ENCODE measurements at regions not wholly inside any gene's neighbourhood (a gene's known extent, or its start where the extent isn't known, plus 50 kb on each side); places are given as distances from the start of the nearest gene placed in this dataset.

DNA sequence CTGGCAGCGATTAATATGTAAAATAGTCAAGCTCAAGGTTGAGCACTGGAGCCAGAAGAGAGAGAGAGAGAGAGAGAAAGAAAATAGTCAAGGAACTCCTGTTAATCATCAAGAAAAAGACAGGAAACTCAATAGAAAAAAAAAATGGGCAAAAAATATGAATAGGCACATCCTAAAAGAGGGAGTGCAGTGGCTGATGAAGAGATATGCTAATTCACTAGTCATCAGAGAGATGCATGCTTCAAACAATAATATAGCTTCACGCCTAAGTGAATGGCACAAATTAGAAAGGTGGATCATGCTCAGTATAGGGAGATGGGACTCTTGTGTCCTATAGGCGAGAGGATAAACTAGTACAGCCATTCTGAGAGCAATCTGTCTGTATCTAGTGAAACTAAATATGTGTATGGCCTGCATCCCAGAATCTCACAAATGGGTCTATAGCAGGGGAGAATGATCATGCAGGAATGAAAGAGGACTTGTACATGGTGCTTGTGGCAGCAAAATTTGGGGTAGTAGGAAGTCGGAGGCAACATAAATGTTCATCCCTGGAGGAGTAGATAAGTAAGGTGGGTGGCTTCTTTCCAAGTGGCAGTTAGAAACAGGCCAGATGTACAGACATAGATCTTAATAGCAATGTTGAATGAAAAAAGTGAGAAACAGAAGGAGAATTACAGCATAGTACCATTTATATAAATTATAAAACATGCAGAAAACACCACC, 176.8 kb downstream of the VEGFA start:
- no peak for DNase-seq

DNA sequence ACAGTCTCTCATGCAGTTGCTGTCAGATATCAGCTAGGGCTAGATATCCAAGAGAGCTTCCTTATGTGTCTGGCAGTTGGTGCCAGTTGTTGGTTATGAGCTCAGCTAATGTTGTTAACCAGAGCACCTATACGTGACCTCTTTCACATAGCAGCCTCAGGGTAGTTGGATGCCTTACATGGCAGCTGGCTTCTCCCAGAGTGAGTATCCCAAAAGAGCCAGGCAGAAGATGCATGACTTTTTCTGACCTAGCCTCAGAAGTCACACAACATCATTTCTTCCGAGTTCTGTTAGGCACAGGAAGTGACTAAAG, 175.7 kb downstream of the VEGFA start:
- no peak for DNase-seq

DNA sequence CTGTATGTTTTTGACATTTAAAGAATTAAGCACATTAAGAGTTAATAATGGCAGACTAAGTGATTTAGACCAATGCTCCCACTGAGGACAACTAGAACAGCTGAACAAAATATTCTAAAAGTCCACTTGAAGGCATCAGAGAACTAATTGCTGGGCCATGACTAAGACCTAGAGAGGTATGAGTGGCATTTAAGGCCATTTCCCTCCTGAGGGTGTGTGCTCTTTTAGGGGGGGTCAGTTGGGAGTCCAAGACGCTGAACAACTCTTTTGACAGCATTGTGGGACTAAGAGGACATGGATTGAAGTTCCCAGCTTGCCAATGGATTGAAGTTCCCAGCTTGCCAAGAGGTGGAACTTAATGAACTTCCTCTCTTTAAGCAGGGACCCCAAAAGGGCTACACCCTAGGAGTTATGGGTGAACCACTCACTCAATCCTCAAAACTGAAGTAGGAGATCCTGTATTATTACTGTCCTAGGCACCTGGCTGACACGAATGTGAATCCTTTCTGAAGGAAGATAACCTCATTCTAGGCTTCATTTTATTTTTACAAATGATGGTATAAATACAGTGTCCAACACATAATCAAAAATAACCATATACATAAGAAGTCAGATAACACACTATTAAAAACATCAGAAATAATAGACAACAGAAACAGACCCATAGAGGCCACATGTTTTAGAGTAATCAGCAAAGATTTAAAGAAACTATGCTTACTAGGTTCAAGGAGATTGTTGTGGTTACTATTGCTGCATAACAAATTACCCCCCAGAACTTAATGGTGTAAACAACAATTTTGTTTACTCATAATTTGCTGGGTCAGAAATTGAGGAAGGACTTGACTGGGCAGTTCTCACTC, 175.1 kb downstream of the VEGFA start:
- DNase-seq: no peak

DNA sequence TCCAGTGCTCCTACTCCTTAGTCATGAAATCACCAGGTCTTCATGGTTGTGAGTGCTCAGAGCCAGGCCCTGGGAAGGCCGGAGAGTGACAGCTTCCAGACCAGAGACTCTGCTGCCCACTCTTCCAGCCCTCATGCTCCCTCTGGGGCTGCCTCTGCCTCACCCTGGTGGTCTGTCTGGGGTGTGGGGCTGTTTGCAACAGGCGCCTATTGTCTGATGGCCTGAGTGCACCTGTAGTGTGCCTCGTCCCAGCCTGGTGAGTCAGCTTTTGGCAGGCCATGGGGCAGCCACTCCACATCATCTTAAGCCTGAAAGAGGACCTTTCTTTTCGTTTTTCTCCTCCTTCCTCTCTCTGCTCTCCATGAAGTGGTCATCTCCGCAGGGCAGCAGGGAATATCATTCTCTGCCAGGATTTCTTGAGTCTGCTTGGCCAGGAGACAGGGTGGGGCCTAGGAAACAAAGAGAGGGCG, 173.8 kb downstream of the VEGFA start:
- DNase-seq: no peak

DNA sequence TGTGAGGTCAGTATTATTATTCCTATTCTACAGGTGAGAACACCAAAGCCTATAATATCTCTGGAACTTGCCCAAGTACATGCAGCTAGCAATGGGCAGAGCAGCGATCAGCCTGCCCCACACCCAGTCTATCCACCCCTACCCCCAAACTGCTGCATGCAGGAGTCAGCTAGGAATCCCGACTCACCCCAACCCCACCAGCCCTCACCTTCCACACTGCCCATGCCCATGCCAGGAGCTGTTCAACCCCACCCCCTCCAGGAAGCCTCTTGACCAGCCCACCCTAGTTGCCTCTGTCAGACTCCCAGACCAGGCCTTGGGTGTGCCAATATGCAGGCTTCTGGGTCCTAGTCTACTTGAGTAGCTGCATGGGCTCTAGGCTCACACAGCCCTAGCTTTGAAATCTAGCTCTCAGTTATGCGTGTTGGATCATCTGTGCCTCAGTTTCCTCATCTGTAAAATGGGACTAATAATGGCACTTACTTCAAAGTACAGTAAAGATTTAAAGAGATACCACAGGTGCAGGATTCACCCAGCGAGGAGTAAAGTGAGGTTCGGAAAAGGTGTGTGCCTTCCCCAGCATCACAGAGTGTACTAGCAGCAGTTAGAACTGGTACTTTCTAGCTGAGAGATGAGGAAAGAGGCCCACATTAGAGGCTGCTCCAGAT, 173.2 kb downstream of the VEGFA start:
- DNase-seq: no peak

DNA sequence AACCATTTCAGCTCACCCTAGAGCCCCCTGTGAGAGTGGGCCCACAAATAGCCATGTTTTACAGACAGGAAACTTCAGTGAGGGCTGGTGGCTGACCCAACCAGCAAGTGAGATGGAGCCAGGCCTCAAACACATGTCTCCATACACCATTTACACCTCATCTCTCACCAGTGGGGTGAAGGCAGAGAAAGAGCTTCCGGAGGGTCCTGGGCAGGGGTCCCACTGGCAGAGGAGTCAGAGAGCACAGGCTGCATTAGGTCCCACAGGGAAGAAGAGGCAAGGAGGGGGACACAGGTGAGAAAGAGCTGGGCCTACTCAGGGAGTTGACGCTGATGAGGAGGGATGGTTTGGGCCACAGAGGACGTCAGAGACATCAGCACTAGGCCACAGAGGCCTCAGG, 172.6 kb downstream of the VEGFA start:
- DNase-seq: no peak

DNA sequence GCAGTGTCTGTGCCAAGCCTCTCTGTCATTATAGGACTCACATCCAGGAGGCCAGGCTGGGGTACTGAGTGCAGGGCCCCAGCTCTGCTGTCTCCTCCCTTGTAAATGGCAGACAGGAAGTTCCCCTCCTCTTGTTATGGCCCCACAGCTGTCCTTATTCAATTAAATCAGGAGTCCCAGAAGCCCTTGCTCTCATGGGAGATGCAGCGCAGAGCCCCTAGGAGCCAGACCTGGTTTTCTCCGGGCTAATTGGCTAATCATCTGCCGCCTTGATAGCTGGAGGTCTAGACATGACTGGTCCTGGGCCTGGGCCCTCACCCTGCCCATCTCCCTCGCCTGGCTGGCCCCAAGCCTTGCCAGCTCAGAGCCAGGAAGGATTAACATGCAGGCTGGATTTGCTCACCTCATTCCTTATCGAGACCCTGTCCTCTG, 172.0 kb downstream of the VEGFA start:
- no peak for DNase-seq

DNA sequence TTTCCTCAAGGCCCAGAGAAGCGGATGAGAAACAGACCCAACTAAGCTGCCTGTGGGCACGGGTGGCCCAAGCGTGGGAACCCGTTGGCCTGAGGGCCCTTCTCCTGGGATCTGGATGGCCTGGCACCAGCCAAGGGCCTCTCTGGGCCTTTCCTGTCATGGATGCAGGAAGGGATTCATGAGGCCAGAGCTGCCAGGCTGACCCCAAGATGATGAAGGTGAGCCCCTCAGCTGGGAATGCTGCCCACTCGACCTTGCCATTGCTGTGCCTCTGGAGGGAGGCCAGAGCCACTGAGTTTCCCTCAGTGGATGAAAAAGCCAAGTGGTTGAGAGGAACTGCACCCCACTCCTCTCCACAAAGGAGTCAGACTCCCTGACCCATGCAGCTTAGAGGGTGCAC, 171.2 kb downstream of the VEGFA start:
- no peak for DNase-seq

DNA sequence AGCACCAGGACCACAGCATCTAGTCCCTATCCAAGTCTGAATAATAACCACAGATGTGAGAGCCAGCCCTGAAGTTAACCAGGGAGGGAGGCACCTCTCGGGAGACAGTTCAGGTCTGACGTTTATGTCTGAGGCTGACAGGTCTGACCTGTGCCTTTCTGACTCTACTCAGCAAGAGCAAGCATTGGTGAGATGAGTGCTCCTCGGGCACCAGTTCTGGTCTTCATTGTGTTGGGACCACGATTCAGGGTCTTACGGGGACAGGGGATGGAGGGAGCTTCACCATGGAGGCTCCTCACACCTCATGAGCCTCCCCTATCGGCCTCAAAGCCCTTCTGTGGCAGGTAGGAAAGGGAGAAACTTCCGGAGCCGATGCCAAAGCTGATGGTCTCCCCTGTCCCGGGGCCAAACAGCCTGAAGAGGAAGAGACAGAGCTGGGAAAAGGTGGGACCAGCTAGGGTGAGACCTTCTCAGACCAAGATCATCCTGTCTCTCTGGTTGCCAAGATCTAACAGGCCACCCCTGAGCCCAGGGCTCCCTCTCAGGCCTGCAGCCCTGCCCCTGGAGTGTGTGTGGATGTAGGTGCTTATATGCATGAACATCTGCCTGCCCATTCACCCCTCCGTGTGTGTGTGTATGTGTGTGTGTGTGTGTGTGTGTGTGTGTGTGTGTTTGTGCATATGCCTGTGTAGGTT, 170.5 kb downstream of the VEGFA start:
- DNase-seq: no peak

DNA sequence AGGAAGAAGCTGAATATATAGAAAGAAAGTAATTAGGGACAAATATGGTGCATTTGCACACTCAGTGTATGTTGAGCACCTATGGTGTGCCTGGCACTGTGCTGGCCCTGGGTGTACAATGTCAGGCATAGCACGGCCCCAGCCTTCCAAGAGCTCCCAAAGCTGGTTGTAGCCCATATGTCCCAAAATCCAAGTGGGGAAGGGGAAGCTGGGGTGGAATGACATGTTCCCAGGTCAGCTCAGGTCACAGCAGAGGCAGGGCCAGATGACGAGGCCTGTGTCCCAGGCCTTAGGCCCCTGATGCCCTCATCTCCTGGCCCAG, 170.0 kb downstream of the VEGFA start:
- no peak for DNase-seq

DNA sequence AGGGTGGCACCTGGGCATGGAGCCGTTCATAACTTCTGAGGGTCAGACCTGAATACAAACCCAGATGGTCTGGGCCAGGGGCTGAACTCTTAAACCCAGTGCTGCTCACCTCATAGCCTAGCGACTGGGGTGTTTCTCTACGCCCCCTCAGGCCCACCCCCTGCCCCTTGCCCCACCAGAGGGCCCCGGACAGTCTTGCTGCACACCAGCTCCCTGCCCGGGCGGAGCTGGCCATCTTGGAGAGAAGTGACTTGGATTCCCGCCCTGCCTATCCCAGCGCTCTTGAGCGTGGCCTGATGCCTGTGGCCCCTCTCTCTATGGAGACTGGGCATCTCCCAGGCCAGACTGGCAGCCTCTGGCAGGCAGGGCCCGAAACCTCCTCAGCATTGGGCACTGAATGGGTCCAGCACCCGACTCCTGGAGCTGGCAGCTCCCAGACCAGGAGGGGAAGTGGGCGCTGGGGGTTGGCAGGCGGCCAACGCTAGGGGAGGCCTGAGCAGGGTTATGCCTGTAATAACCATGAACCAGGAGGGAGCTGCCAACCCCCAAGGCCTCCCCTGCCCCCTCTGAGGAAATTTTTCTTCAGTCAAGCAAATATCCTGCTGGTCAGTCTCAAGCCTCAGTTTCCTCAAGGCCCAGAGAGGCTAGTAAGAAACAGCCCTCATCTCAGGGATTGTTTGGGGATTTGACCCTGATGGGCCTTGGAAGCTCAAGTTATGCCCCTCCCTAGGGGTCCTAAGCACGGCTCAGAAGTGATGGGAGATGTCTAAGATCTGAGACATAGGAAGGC, 169.5 kb downstream of the VEGFA start:
- no peak for DNase-seq

DNA sequence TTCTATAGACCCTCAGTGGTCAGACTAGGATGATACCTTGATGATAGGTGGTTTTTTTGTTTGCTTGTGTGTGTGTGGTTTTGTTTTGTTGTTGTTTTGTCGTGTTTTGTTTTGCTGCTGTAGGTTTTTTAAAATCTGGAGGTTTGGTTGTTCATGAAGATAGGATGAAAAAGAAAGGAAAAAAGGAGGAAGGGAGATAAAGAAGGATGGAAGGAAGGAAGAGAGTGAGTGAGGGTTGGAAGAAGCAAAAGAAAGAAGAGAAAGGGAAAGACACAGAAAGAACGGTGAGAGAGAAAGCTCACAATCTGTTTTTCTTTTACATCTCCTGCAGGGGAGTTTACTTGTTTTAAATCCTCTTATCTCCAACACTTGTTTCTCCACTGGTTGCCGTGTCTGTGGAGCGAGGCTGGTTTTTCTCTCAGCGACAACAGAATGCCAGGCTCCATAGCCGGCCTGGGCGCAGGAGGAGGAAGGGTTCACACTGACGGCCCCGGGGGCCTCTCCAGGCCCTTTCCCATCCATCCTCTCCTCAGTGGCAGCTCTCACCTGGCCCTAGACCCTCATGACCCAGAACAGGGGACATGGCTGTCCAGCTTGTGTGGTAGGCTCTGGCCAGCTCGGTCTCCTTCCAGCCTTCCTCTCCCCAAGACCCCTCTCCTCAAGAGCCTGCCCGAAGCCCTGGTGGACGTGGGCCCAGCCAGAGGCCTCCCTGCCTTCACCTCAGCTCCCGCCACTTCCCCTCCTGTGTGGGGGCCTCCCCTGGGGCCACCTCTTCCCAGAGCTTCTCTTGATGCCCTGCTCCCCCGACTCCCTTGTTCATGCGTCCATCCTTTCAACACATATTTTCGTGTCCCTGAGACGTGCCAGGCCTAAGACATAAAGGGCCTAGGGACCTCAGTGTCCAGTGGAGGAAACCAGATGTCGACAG, 168.4 kb downstream of the VEGFA start:
- DNase-seq: no peak

DNA sequence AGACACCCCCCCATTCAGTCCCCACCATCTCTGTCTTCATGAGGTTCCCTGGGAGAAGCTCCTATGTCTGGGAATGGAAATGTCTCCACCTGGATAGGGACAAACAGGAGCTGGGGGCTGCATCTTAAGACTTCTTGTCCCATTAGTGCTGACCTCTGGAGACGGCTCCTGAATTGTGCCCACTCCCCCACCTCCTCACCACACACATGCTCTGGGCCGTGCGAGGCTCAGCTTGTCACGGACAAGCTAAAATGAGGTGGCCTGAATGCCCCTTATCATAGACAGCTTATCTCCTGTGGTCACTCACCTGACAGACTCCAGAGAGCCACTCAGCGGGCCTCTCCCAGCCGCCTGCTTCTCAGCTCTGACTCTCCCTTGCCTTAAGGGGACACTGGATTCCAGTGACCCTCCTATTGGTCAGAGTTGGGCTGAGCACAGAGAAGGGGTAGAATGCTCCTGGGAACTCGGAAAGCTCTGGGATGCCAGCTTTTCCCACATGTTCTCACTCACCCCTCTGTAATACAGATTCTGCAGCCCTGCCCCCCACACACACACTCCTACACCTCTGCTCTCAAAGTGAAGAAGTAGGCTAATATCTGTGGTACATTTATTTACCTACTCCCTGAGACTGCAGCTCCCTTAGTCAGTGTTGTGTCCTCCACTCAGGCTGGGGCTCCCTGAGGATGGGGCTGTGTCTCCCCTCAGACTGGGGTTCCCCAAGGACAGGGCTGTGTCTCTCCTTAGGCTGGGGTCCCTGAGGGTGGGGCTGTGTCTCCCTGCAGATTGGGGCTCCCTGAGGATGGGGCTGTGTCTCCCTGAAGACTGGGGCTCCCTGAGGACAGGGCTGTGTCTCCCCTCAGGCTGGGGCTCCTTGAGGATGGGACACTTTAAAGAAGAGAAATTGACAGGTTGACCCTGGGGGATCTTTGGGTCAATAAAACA, 167.5 kb downstream of the VEGFA start:
- no peak for DNase-seq

DNA sequence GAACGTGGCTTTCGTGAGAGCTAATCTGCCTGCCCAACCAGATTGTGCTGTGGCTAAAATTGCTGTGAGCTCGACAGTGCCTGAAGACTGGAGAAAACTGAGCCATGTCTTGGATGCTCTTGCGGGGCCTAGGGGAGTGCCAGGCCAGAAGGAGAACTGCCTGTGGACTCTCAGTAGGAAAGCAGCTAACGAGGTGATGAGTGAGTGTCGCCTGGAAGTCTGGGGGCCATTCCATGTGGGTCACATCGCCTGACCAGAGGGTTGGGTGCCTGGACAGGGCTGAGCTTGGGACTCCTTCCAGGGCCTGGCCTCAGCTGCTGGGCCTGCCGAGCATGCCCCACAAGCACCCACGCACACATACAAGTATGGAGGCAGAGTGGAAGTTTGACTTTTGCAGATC, 166.5 kb downstream of the VEGFA start:
- no peak for DNase-seq

DNA sequence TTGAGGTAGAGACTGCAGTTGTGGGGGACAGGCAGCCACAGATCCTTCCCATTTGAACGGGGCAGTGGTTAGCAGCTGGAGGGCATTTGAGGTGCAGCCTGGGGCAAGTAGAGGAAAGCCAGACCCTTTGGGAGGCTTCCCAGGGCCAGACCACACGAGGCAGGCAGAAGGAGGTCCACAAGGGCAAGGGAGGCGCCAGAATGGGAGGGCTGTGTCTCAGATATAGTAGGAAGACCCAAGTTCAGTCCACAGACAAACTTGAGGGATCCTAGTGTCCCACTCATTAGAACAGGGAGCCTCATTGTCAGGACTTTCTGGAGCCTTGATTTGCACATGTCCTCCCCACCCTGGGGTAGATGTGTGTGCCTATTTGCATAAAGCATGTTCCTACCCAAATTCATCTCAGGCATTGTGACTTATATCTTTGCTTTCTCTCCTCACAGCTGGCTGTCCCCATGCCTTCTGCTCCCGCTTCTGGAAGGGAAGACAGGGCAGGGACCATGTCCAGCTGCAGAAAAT, 166.0 kb downstream of the VEGFA start:
- DNase-seq: no peak

DNA sequence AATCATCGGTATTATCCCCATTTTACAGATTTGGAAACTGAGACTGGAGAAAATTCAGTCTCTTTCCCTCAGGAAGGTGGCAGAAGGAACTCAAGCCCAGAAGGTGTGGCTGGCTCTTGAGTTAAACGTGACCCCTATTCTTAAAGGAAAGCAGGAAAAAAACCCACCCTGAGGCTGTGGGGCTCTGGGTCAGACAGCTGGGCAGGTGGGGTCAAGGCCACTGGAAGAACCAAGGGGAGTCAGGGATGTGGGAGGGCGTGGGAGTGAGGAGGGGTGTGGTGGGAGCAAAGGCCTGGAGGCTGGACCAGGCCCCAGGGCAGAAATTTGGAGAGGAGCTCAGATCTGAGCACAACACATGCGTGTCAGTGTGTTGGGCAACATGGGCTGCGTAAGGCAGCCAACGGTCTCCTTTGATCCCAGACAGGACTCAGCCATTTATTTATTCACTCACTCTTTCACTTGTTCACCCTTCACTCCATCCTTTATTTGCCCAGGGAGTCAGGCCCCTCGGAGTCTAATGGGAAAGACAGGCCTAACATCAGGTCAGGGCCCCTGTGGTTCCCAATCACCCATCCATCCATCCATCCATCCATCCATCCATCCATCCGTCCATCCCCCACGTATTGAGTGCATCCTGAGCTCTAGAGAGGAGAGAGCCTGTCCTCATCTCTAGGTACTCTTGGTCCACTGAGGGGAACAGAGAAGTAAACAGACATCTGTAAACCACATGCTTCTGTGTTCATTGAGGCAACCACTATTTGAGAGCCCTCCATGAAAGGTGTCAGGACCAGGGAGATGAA, 165.0 kb downstream of the VEGFA start:
- DNase-seq: no peak

DNA sequence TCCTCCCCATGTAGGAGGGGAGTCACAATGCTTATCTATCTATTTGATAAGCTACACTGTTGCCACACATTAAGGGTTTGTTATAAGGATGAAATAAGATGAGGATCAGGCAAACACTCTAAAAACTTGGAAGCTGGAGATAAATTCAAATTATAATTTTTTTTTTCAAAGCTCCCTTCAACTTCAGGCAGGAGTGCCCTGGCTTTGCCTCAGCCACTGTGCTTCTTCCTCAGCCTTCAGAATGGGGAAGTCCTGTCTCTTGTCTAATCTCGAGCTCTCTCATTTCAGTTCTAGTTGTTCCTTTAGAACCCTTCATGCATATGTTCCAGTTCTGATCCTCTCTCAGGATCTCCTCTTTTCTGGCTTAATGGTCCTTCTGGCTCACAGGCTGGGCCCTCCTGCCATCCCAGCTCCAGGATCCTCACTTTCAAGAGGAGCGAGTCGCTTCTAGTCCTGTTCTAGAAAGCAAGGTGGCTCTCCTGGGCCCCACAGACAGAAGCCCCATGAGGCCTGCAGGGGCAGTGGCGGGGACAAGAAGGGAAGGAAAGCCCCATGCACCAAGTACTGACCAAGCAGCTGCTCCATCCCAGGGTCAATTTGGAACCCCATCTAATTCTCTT, 164.3 kb downstream of the VEGFA start:
- no peak for DNase-seq

DNA sequence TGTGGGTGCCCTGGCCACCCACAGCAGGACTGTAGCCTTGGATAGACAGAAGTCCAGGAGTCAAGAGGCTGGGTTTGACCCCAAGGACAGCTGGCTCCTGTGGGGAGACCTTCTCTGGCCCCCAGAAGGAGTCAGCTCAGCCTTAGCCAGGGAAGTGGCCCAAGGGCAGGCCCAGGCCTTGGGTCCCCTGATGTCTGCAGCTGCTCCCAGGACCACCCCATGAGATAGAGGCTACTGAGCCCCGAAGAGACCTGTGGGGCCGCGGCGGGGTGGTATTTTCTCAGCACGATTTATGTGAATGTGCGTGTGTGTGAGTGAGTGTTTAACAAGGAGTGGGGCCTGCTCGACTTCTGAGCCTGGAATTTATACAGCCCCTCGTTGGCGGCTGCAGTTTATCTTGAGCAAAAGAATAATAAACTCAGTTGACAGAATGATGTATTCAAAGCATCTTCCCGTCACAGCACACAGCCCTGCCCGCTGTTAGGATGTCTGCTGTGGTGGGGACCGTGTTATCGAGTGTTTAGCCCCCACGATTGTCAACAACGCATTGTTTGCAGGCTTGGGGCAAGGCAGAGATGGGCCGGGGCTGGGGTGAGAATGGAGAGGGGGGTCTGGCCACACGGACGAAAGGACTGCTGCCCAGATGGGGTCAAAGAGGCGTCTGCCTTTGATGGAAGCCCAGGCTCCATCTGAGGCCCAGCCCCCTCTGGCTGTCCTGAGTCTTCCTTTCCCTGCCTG, 163.3 kb downstream of the VEGFA start:
- DNase-seq: no peak

Data from SHP77 (cell line).